RWPE2 (cell line): ENCODE measurements at regions not wholly inside any gene's neighbourhood (a gene's known extent, or its start where the extent isn't known, plus 50 kb on each side); places are given as distances from the start of the nearest gene placed in this dataset.

Experiments used
- ATAC-seq: fragments of 200-7000 bp; cut with Tn5 transposase; 3 replicates; pipeline ENCODE4 v1.9.1; 2021; ENCODE audit warnings: low read depth
- DNase-seq: peaks from one replicate; pipeline ENCODE4 v3.0.0-alpha.2; 2020; ENCODE audit warnings: low spot score
- H3K27ac ChIP-seq: fragments of 450-650 bp; 2 replicates; pipeline ENCODE4 v1.5.1; 2017; ENCODE audit warnings: mild to moderate bottlenecking; ENCODE audit not compliant: poor library complexity, severe bottlenecking
- H3K27me3 ChIP-seq: fragments of 250-450 bp; sonication (Bioruptor Pico); 2 replicates; pipeline ENCODE4 v1.5.1; 2021; ENCODE audit warnings: mild to moderate bottlenecking, moderate library complexity; ENCODE audit not compliant: insufficient read depth, poor library complexity, severe bottlenecking
- H3K36me3 ChIP-seq: fragments of 250-450 bp; sonication (Bioruptor Pico); 2 replicates; pipeline ENCODE4 v1.5.1; 2020; ENCODE audit warnings: low read depth, mild to moderate bottlenecking, moderate library complexity
- H3K4me1 ChIP-seq: fragments of 250-450 bp; sonication (Bioruptor Pico); 2 replicates; pipeline ENCODE4 v1.5.1; 2021; ENCODE audit warnings: mild to moderate bottlenecking, moderate library complexity; ENCODE audit not compliant: insufficient read depth, poor library complexity, severe bottlenecking
- H3K4me3 ChIP-seq: fragments of 250-450 bp; sonication (Bioruptor Pico); 2 replicates; pipeline ENCODE4 v1.5.1; 2021; ENCODE audit warnings: mild to moderate bottlenecking, moderate library complexity; ENCODE audit not compliant: severe bottlenecking
- H3K9me3 ChIP-seq: fragments of 250-450 bp; sonication (Bioruptor Pico); 2 replicates; pipeline ENCODE4 v1.5.1; 2021; ENCODE audit warnings: mild to moderate bottlenecking, moderate library complexity; ENCODE audit not compliant: severe bottlenecking
- TF ChIP-seq, protein P1 (sequence below): fragments of 450-650 bp; IDR thresholded peaks from one replicate; pipeline ENCODE4 v1.5.1; 2017; ENCODE audit warnings: mild to moderate bottlenecking, moderate library complexity; ENCODE audit not compliant: poor library complexity, severe bottlenecking

GRCh38 chr16:11403920-11404319 is 58.7 kb downstream of the RMI2 start:
- H3K27ac ChIP-seq, result no peak overlapping the region
- no peak for ATAC-seq
- H3K4me1 ChIP-seq, result no peaks in the 10 kb centered on the region
- DNase-seq, result no peak
- H3K4me3 ChIP-seq, result no peak overlapping the region
- H3K9me3 ChIP-seq, result no peaks in the 10 kb centered on the region
- TF ChIP-seq, protein P1, sequence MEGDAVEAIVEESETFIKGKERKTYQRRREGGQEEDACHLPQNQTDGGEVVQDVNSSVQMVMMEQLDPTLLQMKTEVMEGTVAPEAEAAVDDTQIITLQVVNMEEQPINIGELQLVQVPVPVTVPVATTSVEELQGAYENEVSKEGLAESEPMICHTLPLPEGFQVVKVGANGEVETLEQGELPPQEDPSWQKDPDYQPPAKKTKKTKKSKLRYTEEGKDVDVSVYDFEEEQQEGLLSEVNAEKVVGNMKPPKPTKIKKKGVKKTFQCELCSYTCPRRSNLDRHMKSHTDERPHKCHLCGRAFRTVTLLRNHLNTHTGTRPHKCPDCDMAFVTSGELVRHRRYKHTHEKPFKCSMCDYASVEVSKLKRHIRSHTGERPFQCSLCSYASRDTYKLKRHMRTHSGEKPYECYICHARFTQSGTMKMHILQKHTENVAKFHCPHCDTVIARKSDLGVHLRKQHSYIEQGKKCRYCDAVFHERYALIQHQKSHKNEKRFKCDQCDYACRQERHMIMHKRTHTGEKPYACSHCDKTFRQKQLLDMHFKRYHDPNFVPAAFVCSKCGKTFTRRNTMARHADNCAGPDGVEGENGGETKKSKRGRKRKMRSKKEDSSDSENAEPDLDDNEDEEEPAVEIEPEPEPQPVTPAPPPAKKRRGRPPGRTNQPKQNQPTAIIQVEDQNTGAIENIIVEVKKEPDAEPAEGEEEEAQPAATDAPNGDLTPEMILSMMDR, result no peak
- H3K27me3 ChIP-seq, result no peaks in the 10 kb centered on the region
- no peaks in the 10 kb centered on the region for H3K36me3 ChIP-seq

DNA sequence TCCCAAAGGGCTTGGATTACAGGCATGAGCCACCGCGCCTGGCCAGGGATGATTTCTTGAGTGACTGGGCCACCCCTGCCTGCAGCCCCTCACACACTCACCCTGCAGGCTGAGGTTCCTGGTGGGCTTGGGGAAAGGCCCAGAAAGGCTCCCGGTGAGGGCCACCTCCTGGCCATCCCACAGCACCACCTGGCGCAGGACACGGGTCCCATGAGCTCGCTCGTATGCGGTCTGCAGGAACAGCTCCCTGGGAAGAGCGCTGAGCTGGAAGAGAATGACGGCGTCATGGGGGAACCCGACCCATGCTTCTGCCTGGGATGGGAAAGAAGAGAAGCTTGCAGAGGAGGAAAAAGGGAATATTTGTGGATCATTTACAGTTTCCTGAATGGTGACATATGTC is 59.3 kb downstream of the RMI2 start:
- H3K4me1 ChIP-seq, result no peaks in the 10 kb centered on the region
- no peak overlapping the region for H3K4me3 ChIP-seq
- ATAC-seq (no peak), DNase-seq (no peak)
- H3K27me3 ChIP-seq, result no peaks in the 10 kb centered on the region
- H3K9me3 ChIP-seq, result no peaks in the 10 kb centered on the region
- H3K27ac ChIP-seq, result no peak overlapping the region
- H3K36me3 ChIP-seq, result no peaks in the 10 kb centered on the region
- TF ChIP-seq, protein P1, result no peak

- TF ChIP-seq, protein P1, result peak; percentile 62
- Histone ChIP-seq H3K36me3 (no peaks in the 10 kb centered on the region), H3K27ac (no peak overlapping the region), H3K4me3 (no peak overlapping the region), H3K27me3 (no peaks in the 10 kb centered on the region), H3K9me3 (no peaks in the 10 kb centered on the region), H3K4me1 (no peaks in the 10 kb centered on the region)
- DNase-seq (no peak), ATAC-seq (no peak)
Measured at GRCh38 chr16:11405331-11406176, 60.3 kb downstream of the RMI2 start.

GRCh38 chr16:11406177-11406560 is 60.9 kb downstream of the RMI2 start:
- TF ChIP-seq, protein P1, result no peak
- DNase-seq, result no peak
- H3K27me3 ChIP-seq, result no peaks in the 10 kb centered on the region
- H3K36me3 ChIP-seq, result no peaks in the 10 kb centered on the region
- H3K4me1 ChIP-seq, result no peaks in the 10 kb centered on the region
- H3K9me3 ChIP-seq, result no peaks in the 10 kb centered on the region
- H3K4me3 ChIP-seq, result no peak overlapping the region
- H3K27ac ChIP-seq, result no peak overlapping the region
- ATAC-seq, result no peak
